ENCODE measurements at regions not wholly inside any gene's neighbourhood (a gene's known extent, or its start where the extent isn't known, plus 50 kb on each side); places are given as distances from the start of the nearest gene placed in this dataset.
"Not testable (repeated sequence)": the region's sequence is repeated elsewhere in the genome, so short reads cannot be mapped to it uniquely, and the experiment has no call there.

- no peak for DNase-seq (ENCODE audit: extremely low read depth in 1 of 11, low read depth in 9 of 11, low spot score in 4 of 11)
Measured at GRCh38 chr7:37590824-37591223, 92.7 kb upstream of the GPR141 start.

GRCh38 chr7:37592366-37592765, 91.2 kb upstream of the GPR141 start:
- no peak for DNase-seq (ENCODE audit: extremely low read depth in 1 of 11, low read depth in 9 of 11, low spot score in 4 of 11)

- DNase-seq (ENCODE audit: extremely low read depth in 1 of 11, low read depth in 9 of 11, low spot score in 4 of 11), result no peak
Measured at GRCh38 chr7:37594602-37595001, 89.0 kb upstream of the GPR141 start.

GRCh38 chr7:37598824-37599223, 84.7 kb upstream of the GPR141 start:
- no peak for DNase-seq (ENCODE audit: extremely low read depth in 1 of 11, low read depth in 9 of 11, low spot score in 4 of 11)

GRCh38 chr7:37601321-37601720, 82.2 kb upstream of the GPR141 start:
- DNase-seq (ENCODE audit: extremely low read depth in 1 of 11, low read depth in 9 of 11, low spot score in 4 of 11), result no peak

- DNase-seq (ENCODE audit: extremely low read depth in 1 of 11, low read depth in 9 of 11, low spot score in 4 of 11), result no peak
Measured at GRCh38 chr7:37604078-37604477, 79.5 kb upstream of the GPR141 start.

GRCh38 chr7:37617406-37617805, 66.2 kb upstream of the GPR141 start:
- not testable (repeated sequence) for DNase-seq (ENCODE audit: extremely low read depth in 1 of 11, low read depth in 9 of 11, low spot score in 4 of 11)

GRCh38 chr7:37633048-37633447, 50.5 kb upstream of the GPR141 start:
- no peak for DNase-seq (ENCODE audit: extremely low read depth in 1 of 11, low read depth in 9 of 11, low spot score in 4 of 11)
